ENCODE measurements at regions not wholly inside any gene's neighbourhood (a gene's known extent, or its start where the extent isn't known, plus 50 kb on each side); places are given as distances from the start of the nearest gene placed in this dataset.

GRCh38 chr15:59817834-59818233 lies 128.7 kb upstream of the BNIP2 start:
- H3K27ac ChIP-seq (ENCODE audit: low read length in 2 of 2): no peak overlapping the region
- H3K27me3 Mint-ChIP-seq: peaks cover 42% of the 10 kb centered on the region
- H3K27me3 ChIP-seq (replicated peaks in 1 of 4; ENCODE audit: control extremely low read depth in 1 of 4, control insufficient read depth in 3 of 4, insufficient read depth in 4 of 4, low read length in 3 of 4): peaks cover 0 to 11% (median 4%) of the 10 kb centered on the region in 4 experiments
- TF ChIP-seq EZH2 (IDR thresholded peaks at IDR 0.05; ENCODE audit: borderline replicate concordance, insufficient read depth, low read depth, low read length, poor library complexity, severe bottlenecking) (no peak), CTCF (IDR thresholded peaks at IDR 0.05) (no peak)
- H3K4me1 Mint-ChIP-seq: no peaks in the 10 kb centered on the region
- no peak overlapping the region for H2AFZ ChIP-seq (ENCODE audit: insufficient read depth, low read depth, low read length, poor library complexity, severe bottlenecking)
- H3K9ac ChIP-seq (ENCODE audit: low read length): no peak overlapping the region
- no peaks in the 10 kb centered on the region for H3K9me3 ChIP-seq (ENCODE audit: control extremely low read depth in 1 of 3, control insufficient read depth in 2 of 3, insufficient read depth in 1 of 3, low read length in 2 of 3)
- H3K4me3 Mint-ChIP-seq: no peak overlapping the region
- H3K27ac Mint-ChIP-seq: no peak overlapping the region
- no peaks in the 10 kb centered on the region for H3K36me3 ChIP-seq (replicated peaks in 1 of 2; ENCODE audit: control extremely low read depth in 1 of 2, control insufficient read depth in 1 of 2, extremely low read depth in 1 of 2, insufficient read depth in 2 of 2, low read length in 1 of 2)
- no peak overlapping the region for H3K4me3 ChIP-seq (ENCODE audit: control extremely low read depth in 1 of 5, extremely low read depth in 1 of 5, insufficient read depth in 1 of 5, low read depth in 2 of 5, low read length in 4 of 5)
- H3K4me1 ChIP-seq (ENCODE audit: control insufficient read depth in 2 of 2, insufficient read depth in 2 of 2, low read length in 2 of 2): no peaks in the 10 kb centered on the region
- H3K79me2 ChIP-seq (ENCODE audit: control insufficient read depth, insufficient read depth, low read length): no peaks in the 10 kb centered on the region
- no peaks in the 10 kb centered on the region for H4K20me1 ChIP-seq (ENCODE audit: control insufficient read depth, insufficient read depth, low read length, poor library complexity, severe bottlenecking)
- POLR2A ChIA-PET: no interaction called here
- CTCF ChIA-PET: no interaction called here
- no peak for ATAC-seq (ENCODE audit: low read depth)
- 92% methylated on average over 2 of the region's 5 CpGs for WGBS (ENCODE audit: insufficient coverage)
- H3K4me2 ChIP-seq (replicated peaks; ENCODE audit: low read depth, low read length, poor library complexity, severe bottlenecking): no peak overlapping the region
- no peak for DNase-seq
- no peaks in the 10 kb centered on the region for H3K9me3 Mint-ChIP-seq (ENCODE audit: insufficient read depth)
- intact Hi-C loops (cut with micrococcal nuclease): no loop called here

- Mint-ChIP-seq H3K4me3 (no peak overlapping the region), H3K9me3 (ENCODE audit: insufficient read depth) (no peaks in the 10 kb centered on the region), H3K4me1 (no peaks in the 10 kb centered on the region), H3K27ac (no peak overlapping the region), H3K27me3 (peaks cover 41% of the 10 kb centered on the region)
- Histone ChIP-seq H3K27me3 (replicated peaks in 1 of 4; ENCODE audit: control extremely low read depth in 1 of 4, control insufficient read depth in 3 of 4, insufficient read depth in 4 of 4, low read length in 3 of 4) (peaks cover 0 to 11% (median 4%) of the 10 kb centered on the region in 4 experiments), H3K79me2 (ENCODE audit: control insufficient read depth, insufficient read depth, low read length) (no peaks in the 10 kb centered on the region), H3K9me3 (ENCODE audit: control extremely low read depth in 1 of 3, control insufficient read depth in 2 of 3, insufficient read depth in 1 of 3, low read length in 2 of 3) (no peaks in the 10 kb centered on the region), H3K27ac (ENCODE audit: low read length in 2 of 2) (no peak overlapping the region), H2AFZ (ENCODE audit: insufficient read depth, low read depth, low read length, poor library complexity, severe bottlenecking) (no peak overlapping the region), H3K36me3 (replicated peaks in 1 of 2; ENCODE audit: control extremely low read depth in 1 of 2, control insufficient read depth in 1 of 2, extremely low read depth in 1 of 2, insufficient read depth in 2 of 2, low read length in 1 of 2) (no peaks in the 10 kb centered on the region), H3K9ac (ENCODE audit: low read length) (no peak overlapping the region), H4K20me1 (ENCODE audit: control insufficient read depth, insufficient read depth, low read length, poor library complexity, severe bottlenecking) (no peaks in the 10 kb centered on the region), H3K4me2 (replicated peaks; ENCODE audit: low read depth, low read length, poor library complexity, severe bottlenecking) (no peak overlapping the region), H3K4me3 (ENCODE audit: control extremely low read depth in 1 of 5, extremely low read depth in 1 of 5, insufficient read depth in 1 of 5, low read depth in 2 of 5, low read length in 4 of 5) (no peak overlapping the region), H3K4me1 (ENCODE audit: control insufficient read depth in 2 of 2, insufficient read depth in 2 of 2, low read length in 2 of 2) (no peaks in the 10 kb centered on the region)
- TF ChIP-seq CTCF (IDR thresholded peaks at IDR 0.05) (no peak), EZH2 (IDR thresholded peaks at IDR 0.05; ENCODE audit: borderline replicate concordance, insufficient read depth, low read depth, low read length, poor library complexity, severe bottlenecking) (no peak)
- DNase-seq: no peak
- POLR2A ChIA-PET: no interaction called here
- intact Hi-C loops (cut with micrococcal nuclease): no loop called here
- WGBS (ENCODE audit: insufficient coverage): no CpG with 5 or more reads among the region's 1 CpG
- no peak for ATAC-seq (ENCODE audit: low read depth)
- CTCF ChIA-PET: no interaction called here
These were observed 127.9 kb upstream of the BNIP2 start for GRCh38 chr15:59817053-59817452.
